ENCODE measurements at regions not wholly inside any gene's neighbourhood (a gene's known extent, or its start where the extent isn't known, plus 50 kb on each side); places are given as distances from the start of the nearest gene placed in this dataset.
A peak's percentile ranks its signal among the peaks of the same experiment; 100 is the strongest.
"Not testable (repeated sequence)": the region's sequence is repeated elsewhere in the genome, so short reads cannot be mapped to it uniquely, and the experiment has no call there.

- DNase-seq: no peak
Observed at GRCh38 chr5:18999478-18999877, 988.5 kb downstream of the CDH18 start.

GRCh38 chr5:19001054-19001453, 986.9 kb downstream of the CDH18 start:
- DNase-seq: no peak

GRCh38 chr5:19001539-19001938, 986.5 kb downstream of the CDH18 start:
- DNase-seq: no peak

GRCh38 chr5:19002111-19002510, 985.9 kb downstream of the CDH18 start:
- no peak for DNase-seq

GRCh38 chr5:19018822-19019221, 969.2 kb downstream of the CDH18 start:
- no peak for DNase-seq

GRCh38 chr5:19031491-19031890, 956.5 kb downstream of the CDH18 start:
- DNase-seq: no peak

- no peak for DNase-seq
Observed at GRCh38 chr5:19035816-19036215, 952.2 kb downstream of the CDH18 start.

GRCh38 chr5:19042106-19042505, 945.9 kb downstream of the CDH18 start:
- no peak for DNase-seq

- no peak for DNase-seq
Observed at GRCh38 chr5:19044311-19044710, 943.7 kb downstream of the CDH18 start.

GRCh38 chr5:19044931-19045695, 942.9 kb downstream of the CDH18 start:
- no peak for DNase-seq

- DNase-seq: no peak
Observed at GRCh38 chr5:19047277-19047676, 940.7 kb downstream of the CDH18 start.

GRCh38 chr5:19048726-19049125, 939.3 kb downstream of the CDH18 start:
- DNase-seq: no peak

- DNase-seq: no peak
Observed at GRCh38 chr5:19058216-19058615, 929.8 kb downstream of the CDH18 start.

GRCh38 chr5:19064094-19064493, 923.9 kb downstream of the CDH18 start:
- DNase-seq: no peak

- DNase-seq: no peak
Observed at GRCh38 chr5:19067741-19068140, 920.3 kb downstream of the CDH18 start.

- no peak for DNase-seq
Observed at GRCh38 chr5:19098434-19098833, 889.6 kb downstream of the CDH18 start.

GRCh38 chr5:19099195-19099594, 888.8 kb downstream of the CDH18 start:
- no peak for DNase-seq

GRCh38 chr5:19104948-19105347, 883.1 kb downstream of the CDH18 start:
- DNase-seq: peak; percentile 19

GRCh38 chr5:19122923-19123322, 865.1 kb downstream of the CDH18 start:
- DNase-seq: no peak

GRCh38 chr5:19125956-19126713, 861.9 kb downstream of the CDH18 start:
- peak; percentile 76 for DNase-seq

GRCh38 chr5:19140276-19140675, 847.7 kb downstream of the CDH18 start:
- no peak for DNase-seq

GRCh38 chr5:19141937-19142524, 846.0 kb downstream of the CDH18 start:
- not testable (repeated sequence) for DNase-seq

GRCh38 chr5:19142713-19143414, 845.1 kb downstream of the CDH18 start:
- DNase-seq: not testable (repeated sequence)
